COLO829 (cell line): ENCODE measurements at regions not wholly inside any gene's neighbourhood (a gene's known extent, or its start where the extent isn't known, plus 50 kb on each side); places are given as distances from the start of the nearest gene placed in this dataset.

ENCODE experiments used
- DNase-seq: peaks from one replicate; pipeline ENCODE4 v3.0.0; 2012; ENCODE audit warnings: low spot score

GRCh38 chr7:88429382-88429781, 122.7 kb upstream of the STEAP4 start:
- peak; percentile 38 for DNase-seq

GRCh38 chr7:88402529-88402928, 95.8 kb upstream of the STEAP4 start:
- no peak for DNase-seq

GRCh38 chr7:88401009-88401623, 94.4 kb upstream of the STEAP4 start:
- DNase-seq: peak; percentile 22

GRCh38 chr7:88399696-88400240, 93.1 kb upstream of the STEAP4 start:
- peak; percentile 26 for DNase-seq

- DNase-seq: no peak
Measured at GRCh38 chr7:88399036-88399435, 92.3 kb upstream of the STEAP4 start.

- no peak for DNase-seq
Measured at GRCh38 chr7:88398459-88398858, 91.8 kb upstream of the STEAP4 start.

GRCh38 chr7:88396948-88397322, 90.2 kb upstream of the STEAP4 start:
- no peak for DNase-seq

- DNase-seq: no peak
Measured at GRCh38 chr7:88396295-88396947, 89.7 kb upstream of the STEAP4 start.

- no peak for DNase-seq
Measured at GRCh38 chr7:88395715-88396114, 89.0 kb upstream of the STEAP4 start.

- DNase-seq: no peak
Measured at GRCh38 chr7:88391247-88391646, 84.6 kb upstream of the STEAP4 start.

- DNase-seq: no peak
Measured at GRCh38 chr7:88387368-88387767, 80.7 kb upstream of the STEAP4 start.

GRCh38 chr7:88386665-88387156, 80.0 kb upstream of the STEAP4 start:
- DNase-seq: no peak

GRCh38 chr7:88377434-88377833, 70.7 kb upstream of the STEAP4 start:
- DNase-seq: no peak

- no peak for DNase-seq
Measured at GRCh38 chr7:88368686-88369085, 62.0 kb upstream of the STEAP4 start.

GRCh38 chr7:88366845-88367244, 60.2 kb upstream of the STEAP4 start:
- DNase-seq: no peak

GRCh38 chr7:88363869-88364268, 57.2 kb upstream of the STEAP4 start:
- DNase-seq: no peak

GRCh38 chr7:88363249-88363648, 56.6 kb upstream of the STEAP4 start:
- DNase-seq: no peak

GRCh38 chr7:88361357-88361756, 54.7 kb upstream of the STEAP4 start:
- no peak for DNase-seq

- DNase-seq: no peak
Measured at GRCh38 chr7:88358881-88359280, 52.2 kb upstream of the STEAP4 start.

GRCh38 chr7:88358526-88358838, 51.8 kb upstream of the STEAP4 start:
- DNase-seq: no peak

GRCh38 chr7:88357781-88358525, 51.3 kb upstream of the STEAP4 start:
- DNase-seq: no peak

GRCh38 chr7:88357294-88357693, 50.6 kb upstream of the STEAP4 start:
- DNase-seq: no peak
